Tongue (tissue), 1 donor: ENCODE measurements at regions not wholly inside any gene's neighbourhood (a gene's known extent, or its start where the extent isn't known, plus 50 kb on each side); places are given as distances from the start of the nearest gene placed in this dataset.

Source experiments
- DNase-seq: peaks from one replicate; pipeline ENCODE4 v3.0.0-alpha.2; 2015

DNA sequence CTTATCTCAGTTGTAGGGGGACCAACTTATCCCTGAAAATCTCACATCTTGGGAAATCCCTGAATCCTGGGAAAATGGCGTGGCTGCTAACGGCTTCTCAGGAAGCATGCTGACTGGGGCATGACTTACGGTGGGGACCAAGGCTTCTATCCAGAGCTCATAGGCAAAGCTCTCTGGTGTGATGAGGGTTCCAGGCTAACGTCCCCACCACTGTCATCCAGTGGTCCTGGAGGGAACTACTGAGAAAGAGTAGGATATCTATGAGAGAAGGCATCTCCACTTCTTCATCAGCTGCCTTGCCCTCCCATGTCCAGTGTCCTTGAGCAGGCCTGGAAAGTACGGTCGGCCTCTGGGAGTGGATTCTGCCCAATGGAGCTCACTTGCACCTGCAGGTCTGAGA lies 210.4 kb upstream of the B3GAT1 start:
- no peak for DNase-seq

DNA sequence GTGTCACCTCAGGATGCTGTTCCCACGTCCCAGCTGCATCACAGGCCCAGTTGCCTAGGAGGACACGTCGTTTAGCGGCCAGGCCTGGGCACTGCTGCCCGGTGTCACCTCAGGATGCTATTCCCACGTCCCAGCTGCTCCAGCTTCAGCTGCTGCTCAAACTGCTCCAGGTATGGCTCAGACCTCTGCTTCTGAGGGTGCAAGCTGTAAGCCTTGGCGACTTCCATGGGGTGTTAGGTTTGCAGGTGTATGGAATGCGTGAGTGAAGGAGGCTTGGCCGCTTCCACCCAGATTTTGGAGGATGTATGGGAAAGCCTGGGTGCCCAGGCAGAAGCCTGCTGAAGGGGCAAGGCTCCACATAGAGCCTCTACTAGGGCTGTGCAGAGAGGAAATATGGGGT lies 205.3 kb upstream of the B3GAT1 start:
- DNase-seq = no peak

DNA sequence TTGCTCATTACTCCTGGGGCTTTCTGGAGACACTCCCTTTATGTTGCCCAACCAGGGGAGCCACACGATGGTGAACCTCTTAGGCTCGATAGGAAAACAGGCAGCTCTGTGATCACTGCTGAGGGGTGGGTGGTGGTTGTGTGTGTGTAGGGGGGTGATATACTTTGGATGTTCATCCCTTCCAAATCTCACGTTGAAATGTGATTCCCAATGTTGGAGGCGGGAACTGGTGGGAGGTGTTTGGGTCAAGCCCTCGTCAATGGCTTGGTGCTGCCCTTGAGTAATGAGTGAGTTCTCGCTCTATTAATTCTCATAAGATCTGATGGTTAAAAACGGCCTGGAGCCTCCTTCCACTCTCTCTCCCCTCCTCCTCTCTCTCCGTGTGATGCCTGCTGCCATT lies 204.0 kb upstream of the B3GAT1 start:
- no peak for DNase-seq

- no peak for DNase-seq
Observed at GRCh38 chr11:134615041-134615615, 203.1 kb upstream of the B3GAT1 start.

DNA sequence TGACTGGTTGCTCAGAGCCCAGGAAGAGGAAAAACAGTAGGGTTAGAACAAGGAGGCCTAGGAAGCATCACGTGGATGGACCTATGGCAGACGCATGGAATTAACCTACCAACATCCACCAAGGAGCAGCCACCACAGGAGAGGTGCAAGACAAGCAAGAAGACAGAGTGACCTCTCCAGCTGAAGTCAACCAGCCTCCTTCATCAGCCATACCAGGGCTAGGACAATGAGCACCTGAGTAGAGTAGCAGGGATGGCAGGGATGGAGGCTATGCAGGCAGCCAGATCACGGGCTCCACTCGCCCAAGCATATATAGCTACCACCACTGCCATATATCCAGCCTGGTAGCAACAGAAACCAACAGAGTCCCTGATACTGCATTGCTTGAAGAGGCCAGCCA lies 202.1 kb upstream of the B3GAT1 start:
- no peak for DNase-seq

- DNase-seq = no peak
Observed at GRCh38 chr11:134613646-134614045, 201.6 kb upstream of the B3GAT1 start.

DNA sequence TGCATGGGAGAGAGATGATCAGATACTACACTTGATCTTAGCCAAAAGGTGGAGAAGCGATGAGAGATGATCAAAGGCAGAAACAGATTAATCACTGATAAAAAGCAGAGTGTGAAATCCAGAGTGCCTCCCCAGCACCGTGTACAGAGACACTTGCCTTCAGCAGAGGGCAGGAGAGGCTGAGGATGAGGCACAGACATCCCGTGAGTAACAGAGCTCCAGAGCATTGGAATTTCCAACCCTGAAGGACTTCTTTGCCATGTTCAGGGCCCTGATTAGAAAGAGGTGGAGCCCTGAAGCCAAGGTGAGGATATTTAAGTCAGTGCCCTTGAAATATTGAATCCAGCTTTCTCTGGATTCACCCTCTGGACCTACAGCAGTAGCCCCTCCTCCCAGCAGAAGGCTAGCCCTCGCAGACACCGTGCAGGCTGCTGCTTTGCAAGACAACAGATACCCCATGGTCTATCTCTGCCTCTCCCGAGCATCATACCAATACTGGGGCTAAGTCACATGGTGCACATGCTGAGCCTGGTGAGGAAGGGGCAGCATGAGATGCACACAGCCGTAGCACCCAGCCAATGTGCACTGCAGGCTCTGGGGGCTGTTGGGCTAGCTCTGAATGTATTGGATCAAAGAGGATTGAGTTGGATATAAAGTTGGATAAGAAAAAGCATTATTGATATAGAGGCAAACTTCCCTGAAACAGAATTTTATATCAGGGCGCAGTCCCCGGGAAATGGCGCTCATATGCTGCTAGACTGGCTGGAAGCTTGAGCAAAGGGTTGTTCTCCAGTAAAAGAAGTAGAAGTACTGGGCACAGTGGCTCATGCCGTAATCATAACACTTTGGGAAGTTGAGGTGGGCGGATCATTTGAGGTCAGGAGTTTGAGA lies 200.3 kb upstream of the B3GAT1 start:
- DNase-seq = no peak

- DNase-seq = no peak
Observed at GRCh38 chr11:134611537-134611936, 199.5 kb upstream of the B3GAT1 start.

DNA sequence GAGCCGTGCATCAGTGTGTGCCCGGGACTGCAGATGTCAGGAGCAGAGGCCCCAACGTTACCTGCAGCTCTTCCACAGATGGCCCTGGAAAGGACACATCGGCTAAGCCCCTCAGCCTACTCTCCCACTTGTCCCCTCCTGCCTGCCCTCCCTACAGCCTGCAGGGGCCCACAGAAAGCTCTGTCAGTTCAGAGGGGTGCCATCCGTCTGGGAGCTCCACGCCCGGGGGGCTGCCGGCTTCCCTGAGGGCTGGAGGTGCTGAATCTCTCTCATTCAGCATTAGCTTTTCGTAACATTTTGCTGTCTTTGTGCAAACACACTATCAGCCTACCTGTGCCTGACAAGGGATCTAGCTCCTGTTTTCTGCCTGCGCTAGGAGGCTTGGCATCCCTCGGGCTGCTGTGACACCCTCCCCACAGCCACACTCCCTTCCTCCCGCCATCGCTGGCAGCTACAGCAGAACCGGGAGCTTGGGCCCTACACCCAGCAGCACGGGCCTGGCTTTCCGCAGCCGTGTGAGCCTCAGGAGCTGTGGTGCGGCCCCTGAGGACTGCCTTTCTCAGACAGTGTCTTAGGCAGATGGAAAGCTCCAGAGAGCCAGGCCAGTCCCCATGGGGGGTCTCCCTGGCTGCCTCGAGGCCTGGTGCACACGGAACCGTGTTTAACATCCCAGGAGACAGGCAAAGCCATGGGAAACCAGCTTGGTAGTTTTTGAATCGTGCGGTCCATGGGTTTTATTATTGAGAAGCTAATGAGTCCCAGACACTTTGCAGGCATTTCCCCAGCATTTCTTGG lies 198.3 kb upstream of the B3GAT1 start:
- no peak for DNase-seq

- no peak for DNase-seq
Observed at GRCh38 chr11:134609361-134610115, 197.5 kb upstream of the B3GAT1 start.

- DNase-seq = peak; percentile 10
Observed at GRCh38 chr11:134607963-134608750, 196.1 kb upstream of the B3GAT1 start.

GRCh38 chr11:134606251-134606650 lies 194.2 kb upstream of the B3GAT1 start:
- DNase-seq = no peak

DNA sequence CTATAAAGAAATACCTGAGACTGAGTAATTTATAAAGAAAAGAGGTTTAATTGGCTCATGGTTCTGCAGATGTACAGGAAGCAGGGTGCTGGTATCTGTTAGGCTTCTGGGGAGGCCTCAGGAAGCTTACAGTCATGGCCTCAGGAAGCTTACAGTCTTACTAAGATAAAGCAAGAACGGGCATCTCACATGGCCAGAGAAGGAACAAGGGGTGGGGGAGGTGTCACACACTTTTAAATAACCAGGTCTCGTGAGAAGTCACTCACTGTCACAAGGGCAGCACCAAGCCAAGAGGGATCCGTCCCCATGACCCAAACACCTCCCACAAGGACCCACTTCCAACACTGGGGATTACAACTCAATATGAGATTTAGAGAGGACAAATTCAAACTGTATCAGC lies 192.8 kb upstream of the B3GAT1 start:
- DNase-seq = no peak

DNA sequence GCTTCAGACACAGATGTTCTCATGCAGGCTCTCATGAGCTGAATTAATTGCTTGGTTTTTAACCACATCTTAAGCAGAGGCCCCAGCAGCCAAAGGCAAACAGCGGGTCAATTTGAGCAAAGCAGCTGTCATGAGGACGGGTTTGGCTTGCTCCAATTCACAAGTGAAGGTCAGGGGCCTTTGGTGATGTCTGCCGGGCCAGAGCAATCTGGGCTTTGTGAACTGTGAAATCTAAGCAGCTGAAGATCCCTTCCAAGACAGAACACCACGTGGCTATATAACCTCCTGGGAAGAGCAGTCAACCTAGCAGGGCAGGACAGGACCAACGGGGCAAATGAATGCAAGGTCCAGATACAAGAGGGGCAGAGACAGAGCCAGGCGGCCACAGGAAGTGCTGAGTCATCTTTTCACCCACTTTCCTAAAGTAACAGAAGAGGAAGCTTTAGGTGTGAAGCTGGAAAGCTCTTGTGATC lies 187.3 kb upstream of the B3GAT1 start:
- peak; percentile 25 for DNase-seq

- DNase-seq = no peak
Observed at GRCh38 chr11:134598368-134598767, 186.3 kb upstream of the B3GAT1 start.

DNA sequence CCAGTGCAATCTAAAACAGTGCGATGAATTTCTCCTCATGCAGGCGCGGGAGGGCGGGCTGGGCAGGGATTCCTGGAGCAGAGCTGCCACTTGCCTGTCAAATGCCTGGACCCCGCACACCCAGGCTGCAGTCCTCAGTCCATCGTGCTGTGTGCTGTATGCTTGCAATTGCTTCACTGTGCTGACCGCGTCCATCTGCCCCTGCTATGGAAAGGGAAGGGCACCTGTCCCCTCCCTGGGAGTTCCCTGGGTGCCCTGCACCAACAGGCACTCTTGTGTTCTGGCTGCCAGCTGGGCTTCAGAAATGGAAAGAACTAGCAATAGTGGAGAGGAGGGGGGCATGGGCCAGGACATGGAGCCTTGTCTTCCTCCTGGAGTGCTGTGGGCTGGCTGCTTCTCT lies 185.4 kb upstream of the B3GAT1 start:
- DNase-seq = no peak

DNA sequence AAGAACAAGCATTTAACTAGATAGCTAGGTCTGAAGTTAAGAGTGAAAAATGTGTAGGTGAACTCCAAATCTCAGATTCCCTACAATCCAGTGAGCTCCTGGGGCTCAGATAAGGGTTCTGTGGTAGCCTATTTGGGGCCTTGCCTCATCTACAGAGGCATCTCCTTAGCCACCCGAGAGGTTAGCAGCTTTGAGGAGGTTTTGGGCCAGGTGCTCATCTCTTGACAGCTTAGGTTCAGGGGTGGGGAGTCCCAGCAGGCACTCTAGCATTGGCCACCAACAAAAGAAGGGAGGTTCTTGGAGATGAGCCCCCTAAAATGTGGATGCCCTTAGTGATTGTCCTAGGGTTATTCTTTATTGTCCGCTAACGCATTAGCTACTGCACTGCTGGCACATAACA lies 184.4 kb upstream of the B3GAT1 start:
- no peak for DNase-seq

- DNase-seq = no peak
Observed at GRCh38 chr11:134592391-134592990, 180.4 kb upstream of the B3GAT1 start.

- DNase-seq = peak; percentile 16
Observed at GRCh38 chr11:134591338-134591737, 179.3 kb upstream of the B3GAT1 start.

GRCh38 chr11:134589129-134589528 lies 177.1 kb upstream of the B3GAT1 start:
- no peak for DNase-seq
